Keratinocyte (primary cell): ENCODE measurements at regions not wholly inside any gene's neighbourhood (a gene's known extent, or its start where the extent isn't known, plus 50 kb on each side); places are given as distances from the start of the nearest gene placed in this dataset.

Experiments
- CTCF ChIP-seq, 3 experiments: IDR thresholded peaks in 1 of 3; conservative IDR thresholded peaks in 1 of 3; optimal IDR thresholded peaks in 1 of 3; 2 replicates in 2 of 3; 3 replicates in 1 of 3; pipeline versions ENCODE3 to v1.5.1; 2011; ENCODE audit warnings: low read length in 3 of 3, mild to moderate bottlenecking in 3 of 3, moderate library complexity in 2 of 3, control low read depth in 1 of 3, inconsistent platforms in 1 of 3; ENCODE audit not compliant: insufficient read depth in 2 of 3; ENCODE audit errors: extremely low read depth in 1 of 3
- EZH2 ChIP-seq: IDR thresholded peaks from one replicate; pipeline ENCODE4 v1.6.1; 2012; ENCODE audit warnings: inconsistent platforms, mild to moderate bottlenecking, low read length, moderate library complexity

GRCh38 chr6:121695329-121695728 lies 259.9 kb downstream of the GJA1 start:
- TF ChIP-seq CTCF (optimal IDR thresholded peaks at IDR 0.05 in 1 of 3, IDR thresholded peaks at IDR 0.05 in 1 of 3, conservative IDR thresholded peaks at IDR 0.05 in 1 of 3; ENCODE audit: extremely low read depth in 1 of 3, insufficient read depth in 2 of 3, low read length in 3 of 3) (no peak), EZH2 (no peak)
